SU-DHL-6 (cell line): ENCODE measurements at regions not wholly inside any gene's neighbourhood (a gene's known extent, or its start where the extent isn't known, plus 50 kb on each side); places are given as distances from the start of the nearest gene placed in this dataset.

Experiments used
- H2AFZ ChIP-seq: fragments of 200-600 bp; sonication (generic); 2 replicates; pipeline ENCODE4 v1.6.1; 2014; ENCODE audit warnings: low read depth, mild to moderate bottlenecking, moderate library complexity, mixed read lengths, antibody characterized with exemption, low read length; ENCODE audit not compliant: severe bottlenecking
- H3F3A ChIP-seq: fragments of 200-600 bp; shearing (Covaris generic); 2 replicates; pipeline ENCODE4 v1.6.0; 2016; ENCODE audit warnings: antibody characterized with exemption, mild to moderate bottlenecking; ENCODE audit not compliant: insufficient read depth
- H3K27ac ChIP-seq: fragments of 200-600 bp; sonication (generic); 2 replicates; pipeline ENCODE4 v1.5.1; 2016; ENCODE audit warnings: low read depth, mild to moderate bottlenecking, low read length, moderate library complexity, mixed read lengths
- H3K27me3 ChIP-seq: fragments of 200-600 bp; sonication (generic), shearing (Covaris generic); 2 replicates; pipeline ENCODE4 v1.6.0; 2014; ENCODE audit warnings: mild to moderate bottlenecking, low read length
- H3K36me3 ChIP-seq: fragments of 200-600 bp; sonication (generic); 2 replicates; pipeline ENCODE4 v1.6.1; 2014; ENCODE audit warnings: mild to moderate bottlenecking, low read length, mixed read lengths
- H3K4me2 ChIP-seq: fragments of 300-600, 200-600 bp; shearing (Covaris generic), sonication (generic); 2 replicates; pipeline ENCODE4 v1.6.0; 2014; ENCODE audit warnings: low read length, low read depth, mild to moderate bottlenecking; ENCODE audit not compliant: poor library complexity, severe bottlenecking
- H3K4me3 ChIP-seq: fragments of 200-600 bp; sonication (generic); 2 replicates; pipeline ENCODE4 v1.5.1; 2014; ENCODE audit warnings: antibody characterized with exemption, low read length, mild to moderate bottlenecking, mixed read lengths; ENCODE audit not compliant: insufficient read depth, poor library complexity, severe bottlenecking
- H3K79me2 ChIP-seq: fragments of 200-600 bp; sonication (generic); 2 replicates; pipeline ENCODE4 v1.6.1; 2014; ENCODE audit warnings: mild to moderate bottlenecking, low read length, moderate library complexity; ENCODE audit not compliant: insufficient read depth
- H3K9ac ChIP-seq: fragments of 200-600 bp; sonication (generic); 2 replicates; pipeline ENCODE4 v1.7.0; 2014; ENCODE audit warnings: mild to moderate bottlenecking, low read length
- H3K9me2 ChIP-seq: fragments of 200-600 bp; sonication (generic); replicated peaks from 2 replicates; pipeline ENCODE4 v1.6.1; 2014; ENCODE audit warnings: low read length; ENCODE audit not compliant: insufficient read depth
- H3K9me3 ChIP-seq: fragments of 200-600 bp; sonication (generic); 2 replicates; pipeline ENCODE4 v1.6.1; 2014; ENCODE audit warnings: low read length, mixed read lengths; ENCODE audit not compliant: insufficient read depth
- H4K20me1 ChIP-seq: fragments of 200-600 bp; sonication (generic); 2 replicates; pipeline ENCODE4 v1.6.1; 2014; ENCODE audit warnings: low read depth, mild to moderate bottlenecking, antibody characterized with exemption, low read length, moderate library complexity, mixed read lengths
- EZH2phosphoT487 ChIP-seq: fragments of 200-600 bp; sonication (generic), shearing (Covaris generic); conservative IDR thresholded peaks from 2 replicates; pipeline ENCODE4 v1.6.1; 2018; ENCODE audit warnings: mild to moderate bottlenecking, antibody characterized with exemption, low read length, moderate library complexity, mixed read lengths
- TF ChIP-seq, protein P1 (sequence below): fragments of 200-600 bp; sonication (generic); IDR thresholded peaks from one replicate; pipeline ENCODE4 v1.5.1; 2017; ENCODE audit warnings: antibody characterized with exemption, mild to moderate bottlenecking, low read length, moderate library complexity; ENCODE audit not compliant: insufficient read depth, poor library complexity, severe bottlenecking

DNA sequence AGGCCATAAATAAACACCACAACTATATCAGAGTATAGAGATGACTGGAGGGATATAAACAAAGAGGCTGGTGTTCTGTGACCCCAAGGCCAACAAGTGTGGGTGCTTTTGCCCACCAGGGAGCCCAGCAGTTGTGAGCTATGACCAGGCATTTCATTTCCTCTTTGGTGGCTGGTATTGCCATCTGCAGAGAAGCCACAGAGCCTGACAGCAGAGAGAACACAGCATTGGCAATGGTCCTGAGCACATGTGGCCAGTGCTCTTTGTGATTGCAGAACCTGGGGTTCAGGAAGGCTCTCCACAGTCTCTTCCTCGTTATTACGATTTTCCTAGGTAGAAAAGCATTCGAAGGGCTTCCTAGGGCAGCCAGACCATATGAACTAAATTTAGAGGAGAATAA, 112.3 kb downstream of the TM2D1 start:
- no peak overlapping the region for H3K27ac ChIP-seq
- TF ChIP-seq EZH2phosphoT487, result no peak
- TF ChIP-seq, protein P1, sequence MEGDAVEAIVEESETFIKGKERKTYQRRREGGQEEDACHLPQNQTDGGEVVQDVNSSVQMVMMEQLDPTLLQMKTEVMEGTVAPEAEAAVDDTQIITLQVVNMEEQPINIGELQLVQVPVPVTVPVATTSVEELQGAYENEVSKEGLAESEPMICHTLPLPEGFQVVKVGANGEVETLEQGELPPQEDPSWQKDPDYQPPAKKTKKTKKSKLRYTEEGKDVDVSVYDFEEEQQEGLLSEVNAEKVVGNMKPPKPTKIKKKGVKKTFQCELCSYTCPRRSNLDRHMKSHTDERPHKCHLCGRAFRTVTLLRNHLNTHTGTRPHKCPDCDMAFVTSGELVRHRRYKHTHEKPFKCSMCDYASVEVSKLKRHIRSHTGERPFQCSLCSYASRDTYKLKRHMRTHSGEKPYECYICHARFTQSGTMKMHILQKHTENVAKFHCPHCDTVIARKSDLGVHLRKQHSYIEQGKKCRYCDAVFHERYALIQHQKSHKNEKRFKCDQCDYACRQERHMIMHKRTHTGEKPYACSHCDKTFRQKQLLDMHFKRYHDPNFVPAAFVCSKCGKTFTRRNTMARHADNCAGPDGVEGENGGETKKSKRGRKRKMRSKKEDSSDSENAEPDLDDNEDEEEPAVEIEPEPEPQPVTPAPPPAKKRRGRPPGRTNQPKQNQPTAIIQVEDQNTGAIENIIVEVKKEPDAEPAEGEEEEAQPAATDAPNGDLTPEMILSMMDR, result no peak

DNA sequence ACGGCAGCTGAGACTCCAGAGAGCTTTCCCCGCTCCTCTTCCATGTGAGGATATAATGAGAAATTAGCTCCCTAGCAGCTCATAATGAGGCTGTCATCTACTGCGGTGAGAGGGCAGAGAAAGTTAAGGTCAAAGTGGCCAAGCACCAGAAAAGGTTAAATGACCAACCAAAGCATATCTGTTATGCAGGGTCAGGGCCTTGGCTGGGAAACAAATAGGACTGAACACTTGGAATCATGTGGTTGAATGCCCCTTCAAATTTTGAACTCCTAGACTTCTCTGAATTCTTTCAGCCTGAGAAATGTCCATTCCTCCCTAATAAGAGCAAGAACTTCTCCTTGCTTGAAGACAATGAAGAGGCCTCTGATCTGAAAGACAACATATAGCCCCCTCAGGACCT, 115.9 kb downstream of the TM2D1 start:
- Histone ChIP-seq H3K9me3 (no peaks in the 10 kb centered on the region), H4K20me1 (no peaks in the 10 kb centered on the region), H3F3A (no peaks in the 10 kb centered on the region), H3K27me3 (no peaks in the 10 kb centered on the region), H3K4me2 (no peak overlapping the region), H3K9me2 (no peaks in the 10 kb centered on the region), H3K36me3 (no peaks in the 10 kb centered on the region), H3K9ac (no peak overlapping the region), H3K27ac (no peak overlapping the region), H3K79me2 (no peaks in the 10 kb centered on the region), H2AFZ (no peak overlapping the region), H3K4me3 (no peak overlapping the region)
- TF ChIP-seq EZH2phosphoT487, result no peak
- TF ChIP-seq, protein P1, result no peak

More for the DNA sequence above, 112.3 kb downstream of the TM2D1 start:
- Histone ChIP-seq H3K9ac (no peak overlapping the region), H3K9me2 (no peaks in the 10 kb centered on the region), H2AFZ (no peak overlapping the region), H3K4me2 (no peak overlapping the region), H3K36me3 (no peaks in the 10 kb centered on the region), H3K27me3 (no peaks in the 10 kb centered on the region), H3F3A (no peaks in the 10 kb centered on the region), H4K20me1 (no peaks in the 10 kb centered on the region), H3K79me2 (no peaks in the 10 kb centered on the region), H3K4me3 (no peak overlapping the region), H3K9me3 (no peaks in the 10 kb centered on the region)

DNA sequence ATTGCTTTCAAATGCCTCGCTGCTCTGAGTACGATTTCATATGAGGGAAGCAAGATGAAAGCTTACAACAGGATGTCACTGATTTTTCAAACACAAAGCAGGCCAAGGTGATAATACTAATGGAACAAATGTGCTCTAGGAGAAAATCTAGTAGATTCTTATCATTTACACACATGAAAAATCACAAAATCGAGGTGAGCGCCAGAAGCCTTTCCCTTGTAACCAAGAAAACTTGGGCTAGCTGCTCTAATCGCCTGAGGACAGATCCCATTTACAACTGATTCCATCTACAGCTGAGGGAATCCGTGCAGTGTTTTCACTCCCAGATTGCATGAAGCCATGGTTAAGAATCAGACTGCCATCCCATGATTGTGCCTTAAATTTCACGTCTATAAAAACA, 117.5 kb downstream of the TM2D1 start:
- Histone ChIP-seq H4K20me1 (no peaks in the 10 kb centered on the region), H3K27me3 (no peaks in the 10 kb centered on the region), H3K9me2 (no peaks in the 10 kb centered on the region), H3K27ac (no peak overlapping the region), H3F3A (no peaks in the 10 kb centered on the region), H3K9ac (no peak overlapping the region), H3K79me2 (no peaks in the 10 kb centered on the region), H2AFZ (no peak overlapping the region), H3K4me3 (no peak overlapping the region), H3K9me3 (no peaks in the 10 kb centered on the region), H3K4me2 (no peak overlapping the region), H3K36me3 (no peaks in the 10 kb centered on the region)
- TF ChIP-seq EZH2phosphoT487, result no peak
- TF ChIP-seq, protein P1, result no peak
